ENCODE measurements at regions not wholly inside any gene's neighbourhood (a gene's known extent, or its start where the extent isn't known, plus 50 kb on each side); places are given as distances from the start of the nearest gene placed in this dataset.

GRCh38 chr6:12577124-12577850 lies 139.3 kb upstream of the PHACTR1 start:
- DNase-seq, result no peak
- Mint-ChIP-seq H3K4me1 (no peaks in the 10 kb centered on the region), H3K27me3 (peaks cover 3% of the 10 kb centered on the region), H3K9me3 (no peaks in the 10 kb centered on the region), H3K27ac (no peak overlapping the region), H3K4me3 (no peak overlapping the region), H3K36me3 (ENCODE audit: low read depth) (no peaks in the 10 kb centered on the region)
- CTCF ChIA-PET, result no interaction called here
- POLR2A ChIA-PET, result no interaction called here

GRCh38 chr6:12578097-12578496 lies 138.5 kb upstream of the PHACTR1 start:
- ChIA-PET POLR2A (no interaction called here), CTCF (no interaction called here)
- H3K27me3 Mint-ChIP-seq, result peaks cover 3% of the 10 kb centered on the region
- no peaks in the 10 kb centered on the region for H3K36me3 Mint-ChIP-seq (ENCODE audit: low read depth)
- H3K4me1 Mint-ChIP-seq, result no peaks in the 10 kb centered on the region
- no peaks in the 10 kb centered on the region for H3K9me3 Mint-ChIP-seq
- no peak for DNase-seq
- no peak overlapping the region for H3K27ac Mint-ChIP-seq
- no peak overlapping the region for H3K4me3 Mint-ChIP-seq

- Mint-ChIP-seq H3K36me3 (ENCODE audit: low read depth) (no peaks in the 10 kb centered on the region), H3K27me3 (peaks cover 3% of the 10 kb centered on the region), H3K27ac (no peak overlapping the region), H3K9me3 (no peaks in the 10 kb centered on the region), H3K4me1 (no peaks in the 10 kb centered on the region), H3K4me3 (no peak overlapping the region)
- ChIA-PET CTCF (no interaction called here), POLR2A (no interaction called here)
- no peak for DNase-seq
These were observed 137.8 kb upstream of the PHACTR1 start for GRCh38 chr6:12578751-12579150.

- no peaks in the 10 kb centered on the region for H3K4me1 Mint-ChIP-seq
- H3K9me3 Mint-ChIP-seq, result no peaks in the 10 kb centered on the region
- no peak for DNase-seq
- H3K36me3 Mint-ChIP-seq (ENCODE audit: low read depth), result no peaks in the 10 kb centered on the region
- no peak overlapping the region for H3K27ac Mint-ChIP-seq
- no peaks in the 10 kb centered on the region for H3K27me3 Mint-ChIP-seq
- CTCF ChIA-PET, result no interaction called here
- no peak overlapping the region for H3K4me3 Mint-ChIP-seq
- POLR2A ChIA-PET, result no interaction called here
These were observed 136.3 kb upstream of the PHACTR1 start for GRCh38 chr6:12580290-12580689.

- Mint-ChIP-seq H3K4me3 (no peak overlapping the region), H3K27ac (no peak overlapping the region), H3K36me3 (ENCODE audit: low read depth) (no peaks in the 10 kb centered on the region), H3K27me3 (no peaks in the 10 kb centered on the region), H3K9me3 (no peaks in the 10 kb centered on the region), H3K4me1 (no peaks in the 10 kb centered on the region)
- no peak for DNase-seq
- ChIA-PET CTCF (no interaction called here), POLR2A (no interaction called here)
These were observed 134.0 kb upstream of the PHACTR1 start for GRCh38 chr6:12582421-12583110.

GRCh38 chr6:12584631-12585405 lies 131.7 kb upstream of the PHACTR1 start:
- H3K27me3 Mint-ChIP-seq, result no peaks in the 10 kb centered on the region
- H3K9me3 Mint-ChIP-seq, result no peaks in the 10 kb centered on the region
- no peak overlapping the region for H3K27ac Mint-ChIP-seq
- no peak for DNase-seq
- no peak overlapping the region for H3K4me3 Mint-ChIP-seq
- POLR2A ChIA-PET, result no interaction called here
- H3K36me3 Mint-ChIP-seq (ENCODE audit: low read depth), result no peaks in the 10 kb centered on the region
- CTCF ChIA-PET, result no interaction called here
- no peaks in the 10 kb centered on the region for H3K4me1 Mint-ChIP-seq

GRCh38 chr6:12585497-12585958 lies 131.0 kb upstream of the PHACTR1 start:
- no peaks in the 10 kb centered on the region for H3K27me3 Mint-ChIP-seq
- CTCF ChIA-PET, result no interaction called here
- H3K9me3 Mint-ChIP-seq, result no peaks in the 10 kb centered on the region
- H3K4me3 Mint-ChIP-seq, result no peak overlapping the region
- no peak for DNase-seq
- POLR2A ChIA-PET, result no interaction called here
- no peaks in the 10 kb centered on the region for H3K4me1 Mint-ChIP-seq
- no peaks in the 10 kb centered on the region for H3K36me3 Mint-ChIP-seq (ENCODE audit: low read depth)
- H3K27ac Mint-ChIP-seq, result no peak overlapping the region

- POLR2A ChIA-PET, result no interaction called here
- Mint-ChIP-seq H3K4me3 (no peak overlapping the region), H3K36me3 (ENCODE audit: low read depth) (no peaks in the 10 kb centered on the region), H3K9me3 (no peaks in the 10 kb centered on the region), H3K4me1 (no peaks in the 10 kb centered on the region), H3K27ac (no peak overlapping the region), H3K27me3 (no peaks in the 10 kb centered on the region)
- CTCF ChIA-PET, result no interaction called here
- no peak for DNase-seq
These were observed 129.7 kb upstream of the PHACTR1 start for GRCh38 chr6:12586721-12587480.

GRCh38 chr6:12590901-12591300 lies 125.7 kb upstream of the PHACTR1 start:
- CTCF ChIA-PET, result no interaction called here
- no peak overlapping the region for H3K4me3 Mint-ChIP-seq
- POLR2A ChIA-PET, result no interaction called here
- no peak for DNase-seq
- no peaks in the 10 kb centered on the region for H3K4me1 Mint-ChIP-seq
- H3K36me3 Mint-ChIP-seq (ENCODE audit: low read depth), result no peaks in the 10 kb centered on the region
- H3K27ac Mint-ChIP-seq, result no peak overlapping the region
- no peaks in the 10 kb centered on the region for H3K9me3 Mint-ChIP-seq
- peaks cover 12% of the 10 kb centered on the region for H3K27me3 Mint-ChIP-seq

GRCh38 chr6:12592634-12593033 lies 123.9 kb upstream of the PHACTR1 start:
- Mint-ChIP-seq H3K36me3 (ENCODE audit: low read depth) (no peaks in the 10 kb centered on the region), H3K9me3 (no peaks in the 10 kb centered on the region), H3K4me3 (no peak overlapping the region), H3K27ac (no peak overlapping the region), H3K4me1 (no peaks in the 10 kb centered on the region), H3K27me3 (peaks cover 12% of the 10 kb centered on the region)
- ChIA-PET POLR2A (no interaction called here), CTCF (no interaction called here)
- DNase-seq, result no peak

- H3K9me3 Mint-ChIP-seq, result no peaks in the 10 kb centered on the region
- H3K27ac Mint-ChIP-seq, result no peak overlapping the region
- CTCF ChIA-PET, result no interaction called here
- H3K4me3 Mint-ChIP-seq, result no peak overlapping the region
- H3K27me3 Mint-ChIP-seq, result peaks cover 12% of the 10 kb centered on the region
- H3K36me3 Mint-ChIP-seq (ENCODE audit: low read depth), result no peaks in the 10 kb centered on the region
- H3K4me1 Mint-ChIP-seq, result no peaks in the 10 kb centered on the region
- DNase-seq, result no peak
- POLR2A ChIA-PET, result no interaction called here
These were observed 122.6 kb upstream of the PHACTR1 start for GRCh38 chr6:12593771-12594529.

- Mint-ChIP-seq H3K4me3 (no peak overlapping the region), H3K36me3 (ENCODE audit: low read depth) (no peaks in the 10 kb centered on the region), H3K4me1 (no peaks in the 10 kb centered on the region), H3K27ac (no peak overlapping the region), H3K27me3 (peaks cover 12% of the 10 kb centered on the region), H3K9me3 (no peaks in the 10 kb centered on the region)
- POLR2A ChIA-PET, result no interaction called here
- no peak for DNase-seq
- CTCF ChIA-PET, result no interaction called here
These were observed 122.1 kb upstream of the PHACTR1 start for GRCh38 chr6:12594530-12594893.
